Upper lobe of right lung (tissue), 1 donor: ENCODE measurements at regions not wholly inside any gene's neighbourhood (a gene's known extent, or its start where the extent isn't known, plus 50 kb on each side); places are given as distances from the start of the nearest gene placed in this dataset.
"Not testable (repeated sequence)": the region's sequence is repeated elsewhere in the genome, so short reads cannot be mapped to it uniquely, and the experiment has no call there.

Source experiments
- ATAC-seq: fragments of 200-7000 bp; cut with Tn5 transposase; one replicate; pipeline ENCODE4 v1.9.1; 2020; ENCODE audit warnings: mild to moderate bottlenecking, moderate library complexity
- DNase-seq: peaks from one replicate; pipeline ENCODE4 v3.0.0-alpha.2; 2020
- H3K27ac ChIP-seq: fragments of 200-600 bp; one replicate; pipeline ENCODE4 v1.8.0; 2022
- H3K27me3 ChIP-seq: fragments of 200-600 bp; one replicate; pipeline ENCODE4 v1.8.0; 2022; ENCODE audit warnings: mild to moderate bottlenecking
- H3K36me3 ChIP-seq: fragments of 200-600 bp; one replicate; pipeline ENCODE4 v1.8.0; 2022
- H3K4me1 ChIP-seq: fragments of 200-600 bp; one replicate; pipeline ENCODE4 v1.8.0; 2022
- H3K4me3 ChIP-seq: fragments of 200-600 bp; one replicate; pipeline ENCODE4 v1.8.0; 2022; ENCODE audit warnings: mild to moderate bottlenecking
- H3K9me3 ChIP-seq: fragments of 200-600 bp; one replicate; pipeline ENCODE4 v1.8.0; 2022
- intact Hi-C: fragments of 100-400 bp; cut with DNase I; formaldehyde crosslinking; loops from one replicate; pipeline ENCODE4 v1.11.0; 2022
- TF ChIP-seq, protein P1 (sequence below): fragments of 200-600 bp; IDR thresholded peaks from one replicate; pipeline ENCODE4 v1.8.0; 2022; ENCODE audit warnings: antibody characterized with exemption
- donor health status: DM: no; HTN: yes; CAD: no; lungs with severe emphysema.

- Histone ChIP-seq H3K9me3 (no peaks in the 10 kb centered on the region), H3K27me3 (no peaks in the 10 kb centered on the region), H3K4me3 (no peak overlapping the region), H3K4me1 (no peaks in the 10 kb centered on the region), H3K27ac (no peak overlapping the region), H3K36me3 (no peaks in the 10 kb centered on the region)
- TF ChIP-seq, protein P1, sequence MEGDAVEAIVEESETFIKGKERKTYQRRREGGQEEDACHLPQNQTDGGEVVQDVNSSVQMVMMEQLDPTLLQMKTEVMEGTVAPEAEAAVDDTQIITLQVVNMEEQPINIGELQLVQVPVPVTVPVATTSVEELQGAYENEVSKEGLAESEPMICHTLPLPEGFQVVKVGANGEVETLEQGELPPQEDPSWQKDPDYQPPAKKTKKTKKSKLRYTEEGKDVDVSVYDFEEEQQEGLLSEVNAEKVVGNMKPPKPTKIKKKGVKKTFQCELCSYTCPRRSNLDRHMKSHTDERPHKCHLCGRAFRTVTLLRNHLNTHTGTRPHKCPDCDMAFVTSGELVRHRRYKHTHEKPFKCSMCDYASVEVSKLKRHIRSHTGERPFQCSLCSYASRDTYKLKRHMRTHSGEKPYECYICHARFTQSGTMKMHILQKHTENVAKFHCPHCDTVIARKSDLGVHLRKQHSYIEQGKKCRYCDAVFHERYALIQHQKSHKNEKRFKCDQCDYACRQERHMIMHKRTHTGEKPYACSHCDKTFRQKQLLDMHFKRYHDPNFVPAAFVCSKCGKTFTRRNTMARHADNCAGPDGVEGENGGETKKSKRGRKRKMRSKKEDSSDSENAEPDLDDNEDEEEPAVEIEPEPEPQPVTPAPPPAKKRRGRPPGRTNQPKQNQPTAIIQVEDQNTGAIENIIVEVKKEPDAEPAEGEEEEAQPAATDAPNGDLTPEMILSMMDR = no peak
- DNase-seq (no peak), ATAC-seq (no peak)
- intact Hi-C loops = no loop called here
Observed at GRCh38 chr11:44387825-44388224, 77.9 kb upstream of the ALX4 start.

DNA sequence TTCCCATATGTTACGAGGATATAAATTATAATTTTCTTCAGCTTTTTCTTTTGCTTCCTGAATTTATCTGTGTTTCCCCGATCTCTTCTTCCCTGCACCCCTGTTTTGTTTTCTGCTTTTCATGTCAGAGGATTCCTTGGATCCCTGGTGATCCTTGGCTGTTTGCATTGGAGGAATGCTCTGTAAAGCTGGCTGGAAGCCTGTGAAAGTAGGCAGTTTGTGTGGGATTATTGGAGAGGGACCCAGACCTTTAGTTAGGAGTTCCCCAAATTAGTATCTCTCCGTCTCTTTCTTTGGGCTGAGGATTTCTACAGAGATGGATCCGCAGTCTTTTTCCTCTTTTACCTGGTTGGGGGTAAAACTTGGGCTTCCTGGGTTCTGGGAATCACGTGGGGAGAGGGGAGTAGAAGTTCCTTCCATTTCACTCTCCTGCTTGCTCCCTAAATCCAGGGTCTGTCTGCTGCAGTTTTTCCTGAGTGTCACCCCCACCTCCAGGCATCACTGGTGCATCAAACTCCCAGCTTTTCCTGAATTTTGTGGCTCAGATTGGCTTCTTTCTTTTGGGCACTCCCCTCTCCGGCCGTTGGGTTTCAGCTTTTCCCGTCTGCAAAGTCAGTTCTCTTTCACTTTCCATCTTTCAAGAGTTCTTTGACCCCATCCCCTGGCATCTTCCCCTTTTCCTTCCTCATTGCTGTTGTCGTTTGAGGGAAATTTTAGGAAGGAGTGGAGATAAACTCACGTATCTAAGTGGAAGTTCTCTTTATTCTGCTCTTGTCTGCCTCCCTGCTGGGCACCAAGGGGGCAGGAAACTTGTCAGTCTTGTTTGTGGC lies 79.1 kb upstream of the ALX4 start:
- H3K4me1 ChIP-seq = no peaks in the 10 kb centered on the region
- DNase-seq (peak; percentile 18), ATAC-seq (peak; percentile 10)
- no peaks in the 10 kb centered on the region for H3K27me3 ChIP-seq
- intact Hi-C loops = no loop called here
- no peaks in the 10 kb centered on the region for H3K36me3 ChIP-seq
- TF ChIP-seq, protein P1 = no peak
- no peaks in the 10 kb centered on the region for H3K9me3 ChIP-seq
- no peak overlapping the region for H3K27ac ChIP-seq
- H3K4me3 ChIP-seq = no peak overlapping the region

DNA sequence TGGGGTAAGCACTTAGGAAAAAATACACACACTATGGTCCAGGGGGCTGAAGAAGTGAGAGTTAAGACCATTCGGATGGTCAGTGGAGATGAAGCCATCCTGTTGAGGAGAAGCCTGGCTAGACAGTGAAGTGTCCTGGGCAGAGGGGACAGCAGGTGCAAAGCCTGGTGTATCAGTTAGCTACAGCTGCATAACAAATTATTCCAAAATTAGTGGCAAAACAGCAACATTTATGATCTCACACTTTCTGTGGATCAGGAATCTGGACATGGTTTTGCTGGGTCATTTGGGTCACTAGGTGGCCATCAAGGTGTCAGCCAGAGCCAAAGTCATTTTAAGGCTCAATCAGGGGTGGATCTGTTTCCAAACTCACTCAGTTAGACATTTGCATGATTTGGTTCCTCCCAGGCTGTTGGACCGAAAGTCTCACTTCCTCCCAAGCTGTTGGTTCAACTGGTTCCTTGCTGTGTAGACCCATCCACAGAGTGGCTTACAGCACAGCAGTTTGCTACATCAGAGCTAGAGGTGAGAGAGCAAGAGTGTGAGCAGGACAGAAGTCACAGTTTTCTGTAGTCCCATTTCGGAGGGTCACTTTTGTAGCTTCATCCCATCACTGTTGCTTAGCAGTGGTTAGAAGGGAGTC lies 80.1 kb upstream of the ALX4 start:
- Histone ChIP-seq H3K4me1 (no peaks in the 10 kb centered on the region), H3K36me3 (no peaks in the 10 kb centered on the region), H3K4me3 (no peak overlapping the region), H3K27me3 (peaks cover 3% of the 10 kb centered on the region), H3K27ac (no peak overlapping the region), H3K9me3 (no peaks in the 10 kb centered on the region)
- TF ChIP-seq, protein P1 = no peak
- ATAC-seq (no peak), DNase-seq (peak; percentile 13)
- intact Hi-C loops = no loop called here

DNA sequence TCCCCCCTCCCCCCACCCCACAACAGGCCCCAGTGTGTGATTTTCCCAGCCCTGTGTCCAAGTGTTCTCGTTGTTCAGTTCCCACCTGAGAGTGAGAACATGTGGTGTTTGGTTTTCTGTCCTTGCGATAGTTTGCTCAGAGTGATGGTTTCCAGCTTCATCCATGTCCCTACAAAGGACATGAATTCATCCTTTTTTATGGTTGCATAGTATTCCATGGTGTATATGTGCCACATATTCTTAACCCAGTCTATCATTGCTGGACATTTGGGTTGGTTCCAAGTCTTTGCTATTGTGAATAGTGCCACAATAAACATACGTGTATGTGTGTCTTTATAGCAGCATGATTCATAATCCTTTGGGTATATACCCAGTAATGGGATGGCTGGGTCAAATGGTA lies 81.1 kb upstream of the ALX4 start:
- H3K4me1 ChIP-seq, ATAC-seq, H3K27me3 ChIP-seq, H3K36me3 ChIP-seq, intact Hi-C loops, DNase-seq, H3K27ac ChIP-seq, H3K4me3 ChIP-seq, H3K9me3 ChIP-seq: not testable (repeated sequence)

GRCh38 chr11:44396746-44397145 lies 86.8 kb upstream of the ALX4 start:
- ATAC-seq, H3K27ac ChIP-seq, H3K4me1 ChIP-seq, H3K9me3 ChIP-seq, DNase-seq, H3K36me3 ChIP-seq, H3K27me3 ChIP-seq, intact Hi-C loops, H3K4me3 ChIP-seq: not testable (repeated sequence)

GRCh38 chr11:44397586-44398178 lies 87.7 kb upstream of the ALX4 start:
- no peaks in the 10 kb centered on the region for H3K4me1 ChIP-seq
- DNase-seq (no peak), ATAC-seq (no peak)
- H3K27ac ChIP-seq = no peak overlapping the region
- no peaks in the 10 kb centered on the region for H3K9me3 ChIP-seq
- intact Hi-C loops = no loop called here
- H3K4me3 ChIP-seq = no peak overlapping the region
- peaks cover 3% of the 10 kb centered on the region for H3K27me3 ChIP-seq
- no peaks in the 10 kb centered on the region for H3K36me3 ChIP-seq
- TF ChIP-seq, protein P1 = no peak
